PC-9 (cell line): ENCODE measurements at regions not wholly inside any gene's neighbourhood (a gene's known extent, or its start where the extent isn't known, plus 50 kb on each side); places are given as distances from the start of the nearest gene placed in this dataset.

ENCODE experiments used
- BruUV-seq: library from RNA; stranded (reverse); fragments of 400-500 nt; replicated peaks from 2 replicates; lab custom pipeline; 2021; lab: Mats Ljungman, UMichigan
- CTCF ChIA-PET: fragments of 300-600 bp; sonication (Branson Sonifier 250); formaldehyde crosslinking; loops from one replicate; lab custom pipeline; 2022; ENCODE audit warnings: antibody characterized with exemption; lab: Charles Lee
- POLR2A ChIA-PET: fragments of 300-600 bp; sonication (Branson Sonifier 250); formaldehyde crosslinking; loops from one replicate; lab custom pipeline; 2022; ENCODE audit warnings: antibody characterized with exemption; ENCODE audit not compliant: unreplicated experiment; lab: Charles Lee
- DNase-seq, 2 experiments: peaks; one replicate each; pipeline versions ENCODE4 v3.0.0 to v3.0.0-alpha.2; 2015 to 2022; ENCODE audit warnings: mixed read lengths in 1 of 2
- H2AFZ ChIP-seq: fragments of 200-600 bp; sonication (generic); 2 replicates; pipeline ENCODE4 v1.8.1; 2017; ENCODE audit warnings: antibody characterized with exemption
- H3F3A ChIP-seq: fragments of 200-600 bp; sonication (generic); 2 replicates; pipeline ENCODE4 v1.8.1; 2017; ENCODE audit warnings: antibody characterized with exemption, mild to moderate bottlenecking, low read depth; ENCODE audit not compliant: insufficient read depth
- H3K27ac ChIP-seq: fragments of 200-600 bp; sonication (generic); 2 replicates; pipeline ENCODE4 v1.6.1; 2016; ENCODE audit warnings: mixed run types
- H3K27me3 ChIP-seq: fragments of 200-600 bp; sonication (generic); 2 replicates; pipeline ENCODE4 v1.6.1; 2016; ENCODE audit warnings: low read depth, mixed run types; ENCODE audit not compliant: insufficient read depth
- H3K36me3 ChIP-seq: fragments of 200-600 bp; sonication (generic); 2 replicates; pipeline ENCODE4 v1.6.1; 2016; ENCODE audit warnings: low read depth, mixed run types
- H3K4me1 ChIP-seq: fragments of 200-600 bp; sonication (generic); replicated peaks from 2 replicates; pipeline ENCODE4 v1.6.1; 2016; ENCODE audit warnings: mixed run types; ENCODE audit not compliant: insufficient read depth
- H3K4me2 ChIP-seq: fragments of 200-600 bp; sonication (generic); 2 replicates; pipeline ENCODE4 v1.6.1; 2017; ENCODE audit warnings: mixed run types
- H3K4me3 ChIP-seq: fragments of 200-600 bp; sonication (generic); 2 replicates; pipeline ENCODE4 v1.6.1; 2016; ENCODE audit warnings: mixed run types
- H3K79me2 ChIP-seq: fragments of 200-600 bp; sonication (generic); 2 replicates; pipeline ENCODE4 v1.6.1; 2017; ENCODE audit warnings: low read depth, mixed run types
- H3K9me2 ChIP-seq: fragments of 200-600 bp; sonication (generic); 2 replicates; pipeline ENCODE4 v1.8.1; 2017; ENCODE audit warnings: mild to moderate bottlenecking; ENCODE audit not compliant: insufficient read depth
- H3K9me3 ChIP-seq: fragments of 200-600 bp; sonication (generic); 2 replicates; pipeline ENCODE4 v1.8.1; 2016; ENCODE audit warnings: low read depth; ENCODE audit not compliant: insufficient read depth
- H4K20me1 ChIP-seq: fragments of 200-600 bp; sonication (generic); 2 replicates; pipeline ENCODE4 v1.8.1; 2017; ENCODE audit not compliant: insufficient read depth
- EZH2 ChIP-seq: fragments of 200-600 bp; sonication (generic); IDR thresholded peaks from 2 replicates; pipeline ENCODE4 v1.8.0; 2017; ENCODE audit warnings: antibody characterized with exemption, low read depth
- intact Hi-C: fragments of 100-400 bp; cut with micrococcal nuclease; formaldehyde crosslinking; loops from one replicate; pipeline ENCODE4 v1.10.0; 2022; ENCODE audit not compliant: unreplicated experiment
- TF ChIP-seq, protein P1 (sequence below): fragments of 200-600 bp; sonication (generic); conservative IDR thresholded peaks from 2 replicates; pipeline ENCODE4 v1.6.1; 2017; ENCODE audit warnings: mixed run types, antibody characterized with exemption, mild to moderate bottlenecking, moderate library complexity

DNA sequence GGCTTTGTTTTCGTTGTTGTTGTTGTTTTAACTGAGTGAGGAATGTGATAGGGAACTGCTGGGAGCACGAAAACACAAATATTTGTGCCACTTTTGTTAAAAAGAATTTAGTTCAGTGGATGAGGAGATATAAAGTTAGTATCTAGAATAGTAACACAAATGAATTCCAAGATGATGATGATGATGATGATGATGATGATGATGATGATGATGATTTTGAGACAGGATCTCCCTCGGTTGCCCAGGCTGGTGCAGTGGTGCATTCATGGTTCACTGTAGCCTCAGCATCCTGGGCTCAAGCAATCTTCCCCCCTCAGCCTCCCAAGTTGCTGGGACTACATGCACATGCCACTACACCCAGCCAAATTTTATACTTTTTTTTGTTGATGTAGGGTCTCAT lies 223.7 kb downstream of the DSEL start:
- H3K4me3 ChIP-seq: no peak overlapping the region
- intact Hi-C loops: no loop called here
- POLR2A ChIA-PET: no interaction called here
- no peaks in the 10 kb centered on the region for H3K36me3 ChIP-seq
- H3K27ac ChIP-seq: no peak overlapping the region
- H3K79me2 ChIP-seq: no peaks in the 10 kb centered on the region
- CTCF ChIA-PET: no interaction called here
- no peak overlapping the region for H2AFZ ChIP-seq
- H3K27me3 ChIP-seq: no peaks in the 10 kb centered on the region
- no TSS peak for BruUV-seq
- TF ChIP-seq, protein P1, sequence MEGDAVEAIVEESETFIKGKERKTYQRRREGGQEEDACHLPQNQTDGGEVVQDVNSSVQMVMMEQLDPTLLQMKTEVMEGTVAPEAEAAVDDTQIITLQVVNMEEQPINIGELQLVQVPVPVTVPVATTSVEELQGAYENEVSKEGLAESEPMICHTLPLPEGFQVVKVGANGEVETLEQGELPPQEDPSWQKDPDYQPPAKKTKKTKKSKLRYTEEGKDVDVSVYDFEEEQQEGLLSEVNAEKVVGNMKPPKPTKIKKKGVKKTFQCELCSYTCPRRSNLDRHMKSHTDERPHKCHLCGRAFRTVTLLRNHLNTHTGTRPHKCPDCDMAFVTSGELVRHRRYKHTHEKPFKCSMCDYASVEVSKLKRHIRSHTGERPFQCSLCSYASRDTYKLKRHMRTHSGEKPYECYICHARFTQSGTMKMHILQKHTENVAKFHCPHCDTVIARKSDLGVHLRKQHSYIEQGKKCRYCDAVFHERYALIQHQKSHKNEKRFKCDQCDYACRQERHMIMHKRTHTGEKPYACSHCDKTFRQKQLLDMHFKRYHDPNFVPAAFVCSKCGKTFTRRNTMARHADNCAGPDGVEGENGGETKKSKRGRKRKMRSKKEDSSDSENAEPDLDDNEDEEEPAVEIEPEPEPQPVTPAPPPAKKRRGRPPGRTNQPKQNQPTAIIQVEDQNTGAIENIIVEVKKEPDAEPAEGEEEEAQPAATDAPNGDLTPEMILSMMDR: no peak
- no peak for TF ChIP-seq EZH2
- no peak for DNase-seq
- no peaks in the 10 kb centered on the region for H3K9me3 ChIP-seq
- H3K4me1 ChIP-seq: no peaks in the 10 kb centered on the region
- H4K20me1 ChIP-seq: no peaks in the 10 kb centered on the region
- no peaks in the 10 kb centered on the region for H3K9me2 ChIP-seq
- no peak overlapping the region for H3K4me2 ChIP-seq
- H3F3A ChIP-seq: no peaks in the 10 kb centered on the region

DNA sequence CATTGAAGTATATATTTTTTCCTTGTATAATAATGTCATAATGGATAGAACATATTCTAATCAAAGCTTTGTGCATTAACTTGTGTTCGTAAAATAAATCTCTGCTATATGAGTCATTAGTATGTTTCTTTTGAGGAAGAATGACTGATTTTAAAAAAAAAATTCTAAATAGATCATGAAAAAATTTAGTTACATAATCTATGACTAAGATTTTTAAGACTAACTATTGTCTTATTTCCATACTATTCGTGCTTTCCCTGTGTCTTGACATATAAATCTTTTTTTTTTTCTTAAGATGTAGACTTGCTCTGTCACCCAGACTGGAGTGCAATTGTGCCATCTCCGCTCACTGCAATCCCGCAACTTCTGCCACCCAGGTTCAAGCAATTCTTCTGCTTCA lies 226.1 kb downstream of the DSEL start:
- intact Hi-C loops: no loop called here
- H3K36me3 ChIP-seq: no peaks in the 10 kb centered on the region
- no peak for TF ChIP-seq EZH2
- TF ChIP-seq, protein P1: no peak
- H4K20me1 ChIP-seq: no peaks in the 10 kb centered on the region
- no TSS peak for BruUV-seq
- no peak for DNase-seq
- CTCF ChIA-PET: no interaction called here
- POLR2A ChIA-PET: no interaction called here
- no peak overlapping the region for H3K4me2 ChIP-seq
- no peak overlapping the region for H2AFZ ChIP-seq
- no peak overlapping the region for H3K27ac ChIP-seq
- H3K9me2 ChIP-seq: no peaks in the 10 kb centered on the region
- no peaks in the 10 kb centered on the region for H3F3A ChIP-seq
- no peaks in the 10 kb centered on the region for H3K4me1 ChIP-seq
- H3K79me2 ChIP-seq: no peaks in the 10 kb centered on the region
- H3K27me3 ChIP-seq: no peaks in the 10 kb centered on the region
- H3K9me3 ChIP-seq: no peaks in the 10 kb centered on the region
- no peak overlapping the region for H3K4me3 ChIP-seq

DNA sequence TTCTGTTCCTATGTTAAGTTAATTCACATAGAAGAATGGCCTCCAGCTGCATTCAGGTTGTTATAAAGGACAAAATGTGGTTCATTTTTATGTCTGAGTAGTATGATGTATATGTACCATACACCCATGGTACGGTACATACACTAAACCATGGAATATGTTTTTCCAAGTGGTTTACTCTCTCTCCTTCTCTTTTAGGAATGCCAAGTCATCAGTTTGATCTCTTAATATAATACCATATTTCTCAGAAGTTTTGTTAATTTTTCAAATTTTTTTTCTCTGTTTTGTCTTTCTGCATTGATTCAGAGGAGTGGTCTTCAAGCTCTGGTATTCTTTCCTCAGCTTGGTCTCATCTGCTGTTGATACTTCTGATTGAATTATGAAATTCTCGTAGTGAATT lies 230.9 kb downstream of the DSEL start:
- intact Hi-C loops: no loop called here

More for the DNA sequence above, 230.9 kb downstream of the DSEL start:
- CTCF ChIA-PET: no interaction called here
- no peak overlapping the region for H3K4me2 ChIP-seq
- no peak overlapping the region for H2AFZ ChIP-seq
- H3K4me1 ChIP-seq: no peaks in the 10 kb centered on the region
- H3K27me3 ChIP-seq: no peaks in the 10 kb centered on the region
- H3K4me3 ChIP-seq: no peak overlapping the region
- no peaks in the 10 kb centered on the region for H3K9me3 ChIP-seq
- no TSS peak for BruUV-seq
- H3F3A ChIP-seq: no peaks in the 10 kb centered on the region
- DNase-seq: no peak
- no peaks in the 10 kb centered on the region for H3K79me2 ChIP-seq
- no peak overlapping the region for H3K27ac ChIP-seq
- TF ChIP-seq EZH2: no peak
- TF ChIP-seq, protein P1: no peak
- H4K20me1 ChIP-seq: no peaks in the 10 kb centered on the region
- no peaks in the 10 kb centered on the region for H3K36me3 ChIP-seq
- H3K9me2 ChIP-seq: no peaks in the 10 kb centered on the region
- POLR2A ChIA-PET: no interaction called here
